Large intestine (tissue), 3 donors: ENCODE measurements at regions not wholly inside any gene's neighbourhood (a gene's known extent, or its start where the extent isn't known, plus 50 kb on each side); places are given as distances from the start of the nearest gene placed in this dataset.
"Not testable (repeated sequence)": the region's sequence is repeated elsewhere in the genome, so short reads cannot be mapped to it uniquely, and the experiment has no call there.

Experiments used
- DNase-seq, 2 donors: peaks; one replicate each; pipeline versions ENCODE4 v3.0.0 to v3.0.0-alpha.2; 2013
- H3K27ac ChIP-seq: one replicate; pipeline ENCODE4 v1.5.1; 2013; ENCODE audit warnings: low read length
- H3K27me3 ChIP-seq: 2 replicates; pipeline ENCODE4 v1.6.1; 2013; ENCODE audit warnings: low read length; ENCODE audit not compliant: control insufficient read depth, insufficient read depth
- H3K36me3 ChIP-seq: 2 replicates; pipeline ENCODE4 v1.6.1; 2013; ENCODE audit warnings: low read length; ENCODE audit not compliant: control insufficient read depth, insufficient read depth
- H3K4me1 ChIP-seq: one replicate; pipeline ENCODE4 v1.6.1; 2013; ENCODE audit warnings: low read length; ENCODE audit not compliant: control insufficient read depth, insufficient read depth
- H3K4me3 ChIP-seq: one replicate; pipeline ENCODE4 v1.5.1; 2013; ENCODE audit warnings: low read length
- H3K9me3 ChIP-seq: one replicate; pipeline ENCODE4 v1.6.1; 2013; ENCODE audit warnings: mild to moderate bottlenecking, low read depth, low read length, moderate library complexity; ENCODE audit not compliant: control insufficient read depth
- WGBS: methylation state at CpG from one replicate; pipeline ENCODE4 v1.1.5; 2013; ENCODE audit warnings: low lambda C conversion rate; ENCODE audit not compliant: insufficient coverage; 5-methylcytosine and 5-hydroxymethylcytosine counted together

DNA sequence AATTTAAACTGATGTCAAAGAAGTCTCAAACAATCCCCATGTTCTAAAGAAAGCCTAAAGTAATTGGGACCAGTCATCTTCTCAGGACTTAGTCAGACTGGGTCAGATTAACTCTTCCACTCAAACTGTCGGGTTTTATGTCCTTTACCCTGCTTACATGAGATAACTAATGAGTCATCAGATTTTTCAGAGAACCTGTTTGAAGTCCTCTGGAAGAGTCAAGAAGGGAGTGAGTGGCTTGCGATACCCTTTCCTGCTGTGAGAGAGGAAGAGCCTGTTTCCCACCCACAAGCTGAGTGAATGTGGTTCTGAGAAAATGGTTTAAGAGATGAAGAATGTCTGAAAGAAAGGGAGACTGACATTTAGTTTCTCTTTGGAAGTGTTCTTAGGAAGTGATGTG lies 1866.7 kb upstream of the C9orf72 start:
- H3K36me3 ChIP-seq: no peaks in the 10 kb centered on the region
- no peak overlapping the region for H3K27ac ChIP-seq
- no peaks in the 10 kb centered on the region for H3K9me3 ChIP-seq
- DNase-seq: no peak
- no peaks in the 10 kb centered on the region for H3K4me1 ChIP-seq
- 60% methylated on average over 1 of the region's 2 CpGs for WGBS
- H3K4me3 ChIP-seq: no peak overlapping the region
- H3K27me3 ChIP-seq: no peaks in the 10 kb centered on the region

DNA sequence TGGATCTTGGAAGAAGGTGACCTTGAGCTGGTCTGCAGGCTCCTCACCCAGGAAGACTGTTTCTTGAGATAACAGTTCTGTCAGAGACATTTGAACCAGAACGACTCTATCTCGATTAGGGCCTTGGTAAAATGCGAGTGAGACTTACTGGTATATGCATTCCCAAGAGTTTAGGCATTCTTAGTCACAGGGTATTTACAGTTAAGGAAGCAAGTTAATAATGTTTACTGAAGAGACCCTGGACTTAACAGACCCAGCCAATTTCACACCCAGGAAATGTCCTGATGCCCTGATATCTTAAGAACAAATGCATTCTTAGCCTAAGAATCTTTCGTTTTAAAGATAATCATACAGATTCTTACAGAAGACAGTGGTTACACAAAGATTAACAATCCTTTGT lies 1867.2 kb upstream of the C9orf72 start:
- Histone ChIP-seq H3K9me3 (no peaks in the 10 kb centered on the region), H3K4me3 (no peak overlapping the region), H3K27me3 (no peaks in the 10 kb centered on the region), H3K27ac (no peak overlapping the region), H3K4me1 (no peaks in the 10 kb centered on the region), H3K36me3 (no peaks in the 10 kb centered on the region)
- WGBS: 40% methylated on average over 1 of the region's 4 CpGs
- no peak for DNase-seq

DNA sequence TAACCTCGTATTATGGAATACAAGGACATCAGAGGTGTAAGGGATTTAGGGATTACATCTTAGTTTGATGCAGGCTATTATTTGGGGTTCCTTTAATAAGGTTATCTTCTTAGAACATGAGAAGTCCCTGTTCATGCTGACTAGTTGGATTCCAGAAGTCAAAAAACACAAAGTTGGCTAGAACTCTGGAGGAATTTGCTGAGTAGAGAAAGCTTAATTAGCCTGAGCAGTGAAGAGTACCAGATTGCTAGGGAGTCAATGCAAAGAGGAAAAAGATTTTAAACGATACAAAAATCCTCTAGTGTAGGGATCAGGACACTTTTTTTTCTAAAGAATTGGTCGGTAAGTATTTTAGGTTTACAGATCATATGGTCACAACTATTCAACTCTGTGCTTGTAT lies 1872.5 kb upstream of the C9orf72 start:
- 90% methylated on average over 2 of the region's 3 CpGs for WGBS
- Histone ChIP-seq H3K36me3 (no peaks in the 10 kb centered on the region), H3K4me1 (no peaks in the 10 kb centered on the region), H3K27me3 (no peaks in the 10 kb centered on the region), H3K4me3 (no peak overlapping the region), H3K9me3 (no peaks in the 10 kb centered on the region), H3K27ac (no peak overlapping the region)
- DNase-seq: no peak

DNA sequence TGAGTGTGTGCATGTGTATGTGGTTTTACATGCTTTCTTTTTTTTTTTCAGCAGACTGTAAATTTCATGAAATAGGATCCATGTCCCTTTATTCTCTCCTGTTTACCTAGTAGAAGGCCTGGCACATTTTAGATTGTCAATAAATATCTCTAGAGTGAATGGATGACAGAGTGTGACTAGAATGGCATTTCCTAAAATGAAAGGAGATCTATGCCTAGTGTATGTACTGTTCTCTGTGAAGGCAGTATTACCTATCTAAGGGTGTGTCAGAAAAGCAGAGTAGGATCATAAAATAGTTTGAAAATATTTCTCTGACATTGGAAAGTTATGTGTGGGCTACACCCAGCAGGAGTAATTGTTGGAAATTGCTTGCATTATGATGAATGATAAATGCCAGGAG lies 1876.0 kb upstream of the C9orf72 start:
- H3K27me3 ChIP-seq: no peaks in the 10 kb centered on the region
- H3K36me3 ChIP-seq: no peaks in the 10 kb centered on the region
- no peaks in the 10 kb centered on the region for H3K9me3 ChIP-seq
- DNase-seq: no peak
- H3K4me1 ChIP-seq: no peaks in the 10 kb centered on the region
- H3K27ac ChIP-seq: no peak overlapping the region
- H3K4me3 ChIP-seq: no peak overlapping the region

DNA sequence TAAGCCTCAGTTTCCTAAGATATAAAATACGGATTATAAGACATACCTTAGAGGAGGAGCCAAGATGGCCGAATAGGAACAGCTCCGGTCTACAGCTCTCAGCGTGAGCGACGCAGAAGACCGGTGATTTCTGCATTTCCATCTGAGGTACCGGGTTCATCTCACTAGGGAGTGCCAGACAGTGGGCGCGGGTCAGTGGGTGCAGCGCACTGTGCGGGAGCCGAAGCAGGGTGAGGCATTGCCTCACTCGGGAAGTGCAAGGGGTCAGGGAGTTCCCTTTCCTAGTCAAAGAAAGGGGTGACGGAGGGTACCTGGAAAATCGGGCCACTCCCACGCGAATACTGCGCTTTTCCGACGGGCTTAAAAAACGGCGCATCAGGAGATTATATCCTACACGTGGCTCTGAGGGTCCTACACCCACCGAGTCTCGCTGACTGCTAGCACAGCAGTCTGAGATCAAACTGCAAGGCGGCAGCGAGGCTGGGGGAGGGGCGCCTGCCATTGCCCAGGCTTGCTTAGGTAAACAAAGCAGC lies 1877.1 kb upstream of the C9orf72 start:
- WGBS: no CpG with 5 or more reads among the region's 29 CpGs
- H3K9me3 ChIP-seq, H3K4me1 ChIP-seq, H3K27me3 ChIP-seq, H3K4me3 ChIP-seq, H3K36me3 ChIP-seq, H3K27ac ChIP-seq, DNase-seq: not testable (repeated sequence)

DNA sequence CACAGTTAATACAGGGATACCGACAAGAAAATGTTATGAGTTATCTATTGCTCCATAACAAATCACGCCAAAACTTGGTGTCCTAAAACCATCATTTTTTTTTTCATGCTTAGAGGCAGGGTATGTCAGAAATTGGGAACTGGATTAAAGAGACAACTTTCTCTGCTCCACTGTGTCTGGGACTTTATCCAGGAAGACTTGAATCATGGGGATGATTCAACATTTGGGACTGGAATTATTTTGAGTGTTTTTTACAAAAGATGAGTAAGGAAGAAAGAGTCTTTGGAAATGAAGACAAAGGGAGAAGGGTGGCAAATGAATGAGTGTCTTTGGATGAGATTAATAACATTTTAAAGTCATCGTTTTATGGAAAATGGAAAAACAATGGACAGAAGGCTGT lies 1883.7 kb upstream of the C9orf72 start:
- DNase-seq: no peak
- Histone ChIP-seq H3K9me3 (no peaks in the 10 kb centered on the region), H3K4me1 (no peaks in the 10 kb centered on the region), H3K4me3 (no peak overlapping the region), H3K27ac (no peak overlapping the region), H3K36me3 (no peaks in the 10 kb centered on the region), H3K27me3 (no peaks in the 10 kb centered on the region)
- WGBS: 86% methylated on average over 1 of the region's 3 CpGs

DNA sequence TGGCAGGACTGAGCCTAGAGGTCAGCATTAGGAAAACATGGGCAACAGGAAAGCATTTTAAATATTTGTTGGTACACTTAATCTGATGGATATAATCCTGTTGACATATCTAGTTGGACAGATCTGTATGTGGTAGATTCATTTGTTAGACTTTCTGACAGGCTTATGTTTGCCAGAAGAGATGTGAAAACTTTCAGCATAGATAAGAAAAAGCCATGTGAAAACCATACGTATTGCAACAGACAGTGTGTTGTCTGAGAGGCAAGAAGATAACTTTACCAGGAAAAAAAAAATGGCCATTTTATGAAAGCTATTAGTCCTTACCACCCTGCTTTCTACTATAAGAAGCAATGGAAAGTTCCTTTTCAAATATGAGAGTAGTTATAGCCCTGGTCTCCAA lies 1902.2 kb upstream of the C9orf72 start:
- H3K27ac ChIP-seq: no peak overlapping the region
- H3K27me3 ChIP-seq: no peaks in the 10 kb centered on the region
- no peaks in the 10 kb centered on the region for H3K36me3 ChIP-seq
- no peak for DNase-seq
- H3K9me3 ChIP-seq: peaks cover 3% of the 10 kb centered on the region
- no peak overlapping the region for H3K4me3 ChIP-seq
- H3K4me1 ChIP-seq: no peaks in the 10 kb centered on the region
- no CpG with 5 or more reads among the region's 1 CpG for WGBS

DNA sequence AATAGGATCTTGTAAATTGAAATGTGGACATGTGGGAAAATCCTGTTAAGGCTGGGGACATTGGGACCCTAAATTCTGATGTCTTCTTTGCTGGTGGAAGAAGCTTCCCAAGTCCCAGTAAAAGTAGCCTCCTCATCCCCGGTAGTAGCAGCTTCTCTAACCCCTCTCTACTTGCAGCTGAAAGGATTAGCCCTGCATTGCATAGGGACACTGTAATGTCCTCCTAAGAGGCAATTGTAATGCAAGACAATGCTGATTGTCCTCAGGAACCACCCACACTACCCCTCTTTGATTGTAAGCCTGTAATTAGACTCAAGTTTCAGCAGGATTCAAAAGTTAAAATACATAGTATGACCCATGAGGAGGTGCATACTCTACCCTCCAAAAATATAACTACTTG lies 1938.4 kb upstream of the C9orf72 start:
- no peak overlapping the region for H3K4me3 ChIP-seq
- H3K9me3 ChIP-seq: no peaks in the 10 kb centered on the region
- WGBS: no CpG with 5 or more reads among the region's 1 CpG
- no peaks in the 10 kb centered on the region for H3K4me1 ChIP-seq
- no peak for DNase-seq
- no peaks in the 10 kb centered on the region for H3K36me3 ChIP-seq
- no peak overlapping the region for H3K27ac ChIP-seq
- H3K27me3 ChIP-seq: no peaks in the 10 kb centered on the region

DNA sequence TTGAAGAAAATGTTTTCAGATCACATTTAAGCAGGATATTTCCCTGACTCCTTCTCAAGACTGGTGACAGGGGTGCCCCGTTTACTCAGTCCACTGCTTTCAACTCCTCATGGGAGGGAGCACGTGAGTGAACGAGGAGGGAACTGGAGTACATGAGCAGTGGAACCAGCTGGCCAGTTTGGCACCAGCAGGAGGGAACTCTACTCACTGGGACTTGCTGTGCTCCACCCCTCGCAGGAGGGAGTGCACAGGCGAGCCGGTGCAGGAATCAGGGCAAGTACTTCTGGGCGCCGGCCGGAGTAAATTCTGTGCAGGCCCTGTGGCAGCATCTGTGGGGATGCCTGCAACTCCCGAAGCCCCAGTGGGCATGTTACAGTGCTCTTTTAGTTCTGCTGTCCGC lies 1941.1 kb upstream of the C9orf72 start:
- WGBS: no CpG with 5 or more reads among the region's 11 CpGs
- no peaks in the 10 kb centered on the region for H3K27me3 ChIP-seq

DNA sequence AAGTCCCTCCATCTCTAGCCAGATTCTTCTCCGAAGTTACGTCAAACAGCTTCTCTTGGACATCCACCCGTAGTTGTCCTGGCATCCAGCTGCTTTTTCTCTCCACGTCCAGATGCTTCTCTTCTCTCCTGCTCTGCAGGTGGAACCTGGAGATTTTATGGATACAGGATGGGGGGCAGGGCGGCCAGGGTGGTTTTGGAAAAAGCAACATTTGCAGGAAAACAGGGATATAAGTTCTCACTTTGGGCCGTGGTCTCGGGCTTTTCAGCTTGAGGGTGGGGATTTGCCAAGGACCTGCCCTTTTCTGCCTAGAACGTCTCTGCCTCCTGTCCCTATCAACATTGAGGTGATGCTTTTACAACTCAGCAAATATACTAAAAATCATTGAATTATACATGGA lies 1941.6 kb upstream of the C9orf72 start:
- H3K36me3 ChIP-seq: no peaks in the 10 kb centered on the region
- no peak overlapping the region for H3K27ac ChIP-seq
- H3K4me1 ChIP-seq: no peaks in the 10 kb centered on the region
- no peak for DNase-seq
- WGBS: no CpG with 5 or more reads among the region's 8 CpGs
- no peaks in the 10 kb centered on the region for H3K9me3 ChIP-seq
- no peaks in the 10 kb centered on the region for H3K27me3 ChIP-seq
- no peak overlapping the region for H3K4me3 ChIP-seq

More for the DNA sequence above, 1941.1 kb upstream of the C9orf72 start:
- Histone ChIP-seq H3K36me3 (no peaks in the 10 kb centered on the region), H3K4me1 (no peaks in the 10 kb centered on the region), H3K4me3 (no peak overlapping the region), H3K9me3 (no peaks in the 10 kb centered on the region), H3K27ac (no peak overlapping the region)
- no peak for DNase-seq

DNA sequence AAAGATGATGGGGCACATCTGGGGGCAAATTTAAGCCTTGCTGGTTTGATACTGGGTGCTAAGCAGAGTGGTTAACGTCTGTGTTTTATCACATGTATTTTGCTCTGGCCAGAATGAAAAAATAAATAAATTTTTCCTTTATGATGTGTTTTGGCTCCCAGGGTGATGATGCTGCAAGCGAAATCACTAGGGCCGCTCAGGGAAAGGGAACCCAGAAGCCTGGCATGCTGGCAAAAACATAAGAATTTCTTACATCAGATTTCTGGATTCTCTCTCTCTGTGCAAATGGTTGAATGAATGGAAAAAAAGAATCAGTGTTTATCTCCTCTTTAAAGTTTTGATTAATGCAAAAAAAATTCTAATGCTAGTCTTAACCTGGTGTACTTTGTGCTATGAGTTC lies 1975.2 kb upstream of the C9orf72 start:
- no peak overlapping the region for H3K27ac ChIP-seq
- H3K9me3 ChIP-seq: no peaks in the 10 kb centered on the region
- H3K27me3 ChIP-seq: no peaks in the 10 kb centered on the region
- H3K4me1 ChIP-seq: no peaks in the 10 kb centered on the region
- H3K4me3 ChIP-seq: no peak overlapping the region
- WGBS: 83% methylated on average over 1 of the region's 3 CpGs
- no peaks in the 10 kb centered on the region for H3K36me3 ChIP-seq
- DNase-seq: no peak
